Activated T-helper 1 cell treated with anti-CD3 and anti-CD28 coated beads, Interleukin-12 subunit alpha, Interleukin-12 subunit beta, Interleukin-2, Interleukin-4 antibody, amounts not matched to agents 30 ng/mL and 10 ng/mL and 1 ng/mL, durations not matched to agents 14 hours and 24 hours and 36 hours (primary cell): ENCODE measurements at regions not wholly inside any gene's neighbourhood (a gene's known extent, or its start where the extent isn't known, plus 50 kb on each side); places are given as distances from the start of the nearest gene placed in this dataset.

Experiments
- DNase-seq: peaks from one replicate; pipeline ENCODE4 v3.0.0; 2021; ENCODE audit warnings: low spot score
- H3K27ac Mint-ChIP-seq: one replicate; pipeline ENCODE4 v1.8.0; 2021; ENCODE audit warnings: mild to moderate bottlenecking, mixed read lengths
- H3K27me3 Mint-ChIP-seq: one replicate; pipeline ENCODE4 v1.8.0; 2022; ENCODE audit warnings: mild to moderate bottlenecking, moderate library complexity, mixed read lengths; ENCODE audit not compliant: insufficient read depth
- H3K36me3 Mint-ChIP-seq: one replicate; pipeline ENCODE4 v1.8.0; 2021; ENCODE audit warnings: low read depth, mixed read lengths
- H3K4me1 Mint-ChIP-seq: one replicate; pipeline ENCODE4 v1.8.0; 2021; ENCODE audit warnings: low read depth, mixed read lengths
- H3K4me3 Mint-ChIP-seq: one replicate; pipeline ENCODE4 v1.8.0; 2021; ENCODE audit warnings: mild to moderate bottlenecking, moderate library complexity, mixed read lengths
- H3K9me3 Mint-ChIP-seq: one replicate; pipeline ENCODE4 v1.8.0; 2021; ENCODE audit warnings: mixed read lengths
- intact Hi-C: fragments of 100-400 bp; cut with micrococcal nuclease; formaldehyde crosslinking; loops from one replicate; pipeline ENCODE4 v1.15.1; 2024

GRCh38 chr18:2471523-2471922, 99.8 kb downstream of the METTL4 start:
- intact Hi-C loops = no loop called here
- Mint-ChIP-seq H3K36me3 (no peaks in the 10 kb centered on the region), H3K27ac (no peak overlapping the region), H3K4me3 (no peak overlapping the region), H3K4me1 (no peaks in the 10 kb centered on the region), H3K27me3 (peaks cover 6% of the 10 kb centered on the region), H3K9me3 (no peaks in the 10 kb centered on the region)
- no peak for DNase-seq

DNA sequence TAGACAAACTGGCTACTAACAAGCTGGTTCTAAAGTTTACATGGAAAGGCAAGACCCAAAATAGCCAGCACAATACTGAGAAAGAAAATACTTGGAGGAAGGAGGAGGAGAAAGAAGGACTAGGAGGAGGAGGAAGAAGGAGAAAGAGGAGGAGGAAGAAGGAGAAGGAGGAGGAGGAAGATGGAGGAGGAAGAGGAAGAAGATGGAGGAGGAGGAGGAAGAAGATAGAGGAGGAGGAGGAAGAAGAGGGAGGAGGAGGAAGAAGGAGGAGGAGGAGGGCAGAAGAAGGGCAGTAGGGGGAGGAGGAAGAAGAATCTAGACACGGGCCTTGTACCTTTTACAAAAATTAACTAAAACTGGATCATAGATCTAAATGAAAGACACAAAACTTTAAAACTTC, 92.6 kb downstream of the METTL4 start:
- Mint-ChIP-seq H3K4me3 (no peak overlapping the region), H3K9me3 (no peaks in the 10 kb centered on the region), H3K4me1 (no peaks in the 10 kb centered on the region), H3K36me3 (no peaks in the 10 kb centered on the region), H3K27ac (no peak overlapping the region), H3K27me3 (peaks cover 13% of the 10 kb centered on the region)
- no peak for DNase-seq
- intact Hi-C loops = no loop called here

DNA sequence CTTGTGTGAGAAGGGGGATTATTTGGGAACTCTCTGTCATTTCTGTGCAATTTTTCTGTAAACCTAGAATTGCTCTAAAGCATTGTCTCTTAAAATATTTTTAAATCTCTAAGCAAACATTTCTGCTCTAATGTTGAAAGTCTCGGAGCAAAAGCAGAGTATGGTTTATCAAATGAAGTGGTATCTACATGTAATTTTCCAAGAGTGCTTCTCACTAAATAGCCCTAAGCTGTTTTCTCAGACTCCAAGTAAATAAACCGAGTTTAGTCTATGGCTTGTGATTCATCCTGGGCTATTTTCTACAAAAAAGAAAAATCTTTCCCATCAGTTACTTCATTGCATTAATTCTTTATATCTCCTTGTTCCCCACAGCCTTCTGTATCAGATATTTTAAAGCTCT, 90.8 kb downstream of the METTL4 start:
- DNase-seq = no peak
- Mint-ChIP-seq H3K36me3 (no peaks in the 10 kb centered on the region), H3K9me3 (no peaks in the 10 kb centered on the region), H3K4me3 (no peak overlapping the region), H3K27me3 (peaks cover 12% of the 10 kb centered on the region), H3K27ac (no peak overlapping the region), H3K4me1 (no peaks in the 10 kb centered on the region)
- intact Hi-C loops = no loop called here

DNA sequence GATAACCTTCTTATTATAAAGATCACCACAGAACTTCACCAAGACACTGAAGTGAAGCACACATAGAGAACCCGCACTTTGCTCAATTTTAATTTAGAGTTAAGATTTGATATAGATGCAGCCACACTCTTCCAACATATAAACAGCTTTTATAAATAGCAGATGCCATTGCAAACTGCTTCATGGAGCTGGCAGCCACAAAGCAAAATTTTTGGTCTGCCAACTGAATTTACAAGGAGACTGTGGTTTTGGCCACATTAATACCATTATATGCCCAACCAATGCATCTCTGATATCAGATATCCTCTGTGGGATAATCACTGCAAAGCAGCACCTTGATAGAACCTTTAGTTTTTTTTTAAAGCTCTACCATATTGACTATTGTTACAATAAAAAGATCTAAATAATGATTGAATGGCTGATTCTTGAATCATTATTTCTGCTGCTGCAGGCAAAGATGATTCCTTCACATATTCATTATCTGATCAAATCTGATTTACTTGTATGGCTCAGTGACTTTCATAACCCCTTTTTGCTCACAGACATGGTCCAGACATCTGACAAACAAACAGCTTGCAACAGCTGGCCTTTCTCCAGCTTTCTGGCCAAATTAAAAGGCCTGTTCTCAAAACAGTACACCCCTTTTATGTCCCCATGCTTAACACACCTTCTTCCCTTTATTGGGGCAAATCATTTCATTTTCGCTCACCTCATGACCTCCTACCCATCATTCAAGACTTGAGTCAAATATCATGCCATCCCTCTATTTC, 88.4 kb downstream of the METTL4 start:
- no peaks in the 10 kb centered on the region for H3K36me3 Mint-ChIP-seq
- intact Hi-C loops = no loop called here
- peaks cover 12% of the 10 kb centered on the region for H3K27me3 Mint-ChIP-seq
- H3K4me1 Mint-ChIP-seq = no peaks in the 10 kb centered on the region
- DNase-seq = no peak
- H3K27ac Mint-ChIP-seq = no peak overlapping the region
- no peak overlapping the region for H3K4me3 Mint-ChIP-seq
- no peaks in the 10 kb centered on the region for H3K9me3 Mint-ChIP-seq

DNA sequence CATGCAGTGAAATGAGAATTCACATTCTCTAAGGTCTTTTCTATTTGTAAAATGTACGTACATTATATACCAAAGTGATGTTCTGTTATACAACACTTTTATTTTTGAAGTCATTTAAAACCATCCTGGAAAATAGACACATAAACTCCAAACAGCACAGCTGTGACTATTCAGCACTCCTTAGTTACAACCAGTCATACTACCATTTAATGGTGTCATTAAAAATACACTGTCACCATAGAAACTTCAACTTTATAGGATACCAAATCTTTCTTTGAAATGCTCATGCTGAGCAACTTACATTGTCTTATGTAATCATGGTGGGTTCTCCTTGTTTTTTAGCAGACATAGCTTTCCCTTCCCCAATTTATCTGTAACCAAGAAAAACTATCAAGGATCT, 85.3 kb downstream of the METTL4 start:
- no peak overlapping the region for H3K27ac Mint-ChIP-seq
- no peaks in the 10 kb centered on the region for H3K4me1 Mint-ChIP-seq
- no peaks in the 10 kb centered on the region for H3K36me3 Mint-ChIP-seq
- intact Hi-C loops = no loop called here
- DNase-seq = no peak
- no peaks in the 10 kb centered on the region for H3K9me3 Mint-ChIP-seq
- H3K4me3 Mint-ChIP-seq = no peak overlapping the region
- peaks cover 12% of the 10 kb centered on the region for H3K27me3 Mint-ChIP-seq

DNA sequence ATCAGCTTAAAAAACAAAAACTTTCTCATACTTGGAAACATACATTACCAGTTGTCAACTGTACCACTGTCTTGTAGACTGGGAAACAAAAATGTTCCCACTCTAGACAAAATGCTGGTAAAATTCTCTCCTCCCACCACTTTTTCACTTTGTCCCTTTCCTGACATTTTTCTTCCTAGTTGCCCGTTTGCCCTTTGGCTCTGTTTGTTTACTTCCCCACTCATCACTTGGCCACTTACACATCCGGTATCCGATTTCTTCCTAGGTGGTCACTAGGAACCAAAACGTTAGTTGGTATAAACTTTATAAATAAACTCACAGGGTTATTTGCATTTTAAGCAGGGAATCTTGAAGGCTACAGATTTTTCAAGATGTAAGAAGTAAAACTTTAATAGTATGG, 84.9 kb downstream of the METTL4 start:
- H3K4me1 Mint-ChIP-seq = no peaks in the 10 kb centered on the region
- no peaks in the 10 kb centered on the region for H3K36me3 Mint-ChIP-seq
- DNase-seq = no peak
- no peaks in the 10 kb centered on the region for H3K9me3 Mint-ChIP-seq
- no peak overlapping the region for H3K27ac Mint-ChIP-seq
- H3K27me3 Mint-ChIP-seq = peaks cover 12% of the 10 kb centered on the region
- intact Hi-C loops = no loop called here
- H3K4me3 Mint-ChIP-seq = no peak overlapping the region
